ENCODE measurements at regions not wholly inside any gene's neighbourhood (a gene's known extent, or its start where the extent isn't known, plus 50 kb on each side); places are given as distances from the start of the nearest gene placed in this dataset.

DNA sequence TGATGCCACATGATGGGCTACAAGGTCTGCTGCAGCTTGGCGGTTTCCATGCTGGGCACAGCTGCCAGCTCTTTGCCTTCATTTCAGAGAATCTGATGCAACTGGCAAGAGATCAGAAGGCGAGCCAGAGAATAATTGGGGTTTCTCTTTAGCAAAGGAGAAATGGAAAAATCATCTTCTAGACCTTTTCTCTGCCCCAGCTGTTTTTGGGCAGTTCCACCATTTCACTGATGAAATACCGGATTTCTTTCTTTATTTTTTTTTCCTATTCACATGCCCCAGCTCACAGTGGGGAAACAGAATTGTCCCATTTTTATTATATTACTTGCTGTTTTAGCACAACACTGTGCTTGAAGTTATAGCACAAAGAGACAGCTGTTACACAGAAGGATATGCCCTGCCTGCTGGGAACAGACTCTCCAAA, 439.3 kb upstream of the GOT2 start:
- TF ChIP-seq SIN3A (IDR thresholded peaks at IDR 0.05; ENCODE audit: borderline replicate concordance, insufficient read depth, low read length) (no peak), TAF1 (IDR thresholded peaks at IDR 0.05; ENCODE audit: borderline replicate concordance, insufficient read depth, low read length) (no peak), POLR2AphosphoS5 (IDR thresholded peaks at IDR 0.05; ENCODE audit: low read depth, low read length) (no peak), FOXP2 (optimal IDR thresholded peaks at IDR 0.05; ENCODE audit: borderline replicate concordance, extremely low read depth, extremely low read length, insufficient read depth) (no peak)
- TF ChIP-seq, protein P1, sequence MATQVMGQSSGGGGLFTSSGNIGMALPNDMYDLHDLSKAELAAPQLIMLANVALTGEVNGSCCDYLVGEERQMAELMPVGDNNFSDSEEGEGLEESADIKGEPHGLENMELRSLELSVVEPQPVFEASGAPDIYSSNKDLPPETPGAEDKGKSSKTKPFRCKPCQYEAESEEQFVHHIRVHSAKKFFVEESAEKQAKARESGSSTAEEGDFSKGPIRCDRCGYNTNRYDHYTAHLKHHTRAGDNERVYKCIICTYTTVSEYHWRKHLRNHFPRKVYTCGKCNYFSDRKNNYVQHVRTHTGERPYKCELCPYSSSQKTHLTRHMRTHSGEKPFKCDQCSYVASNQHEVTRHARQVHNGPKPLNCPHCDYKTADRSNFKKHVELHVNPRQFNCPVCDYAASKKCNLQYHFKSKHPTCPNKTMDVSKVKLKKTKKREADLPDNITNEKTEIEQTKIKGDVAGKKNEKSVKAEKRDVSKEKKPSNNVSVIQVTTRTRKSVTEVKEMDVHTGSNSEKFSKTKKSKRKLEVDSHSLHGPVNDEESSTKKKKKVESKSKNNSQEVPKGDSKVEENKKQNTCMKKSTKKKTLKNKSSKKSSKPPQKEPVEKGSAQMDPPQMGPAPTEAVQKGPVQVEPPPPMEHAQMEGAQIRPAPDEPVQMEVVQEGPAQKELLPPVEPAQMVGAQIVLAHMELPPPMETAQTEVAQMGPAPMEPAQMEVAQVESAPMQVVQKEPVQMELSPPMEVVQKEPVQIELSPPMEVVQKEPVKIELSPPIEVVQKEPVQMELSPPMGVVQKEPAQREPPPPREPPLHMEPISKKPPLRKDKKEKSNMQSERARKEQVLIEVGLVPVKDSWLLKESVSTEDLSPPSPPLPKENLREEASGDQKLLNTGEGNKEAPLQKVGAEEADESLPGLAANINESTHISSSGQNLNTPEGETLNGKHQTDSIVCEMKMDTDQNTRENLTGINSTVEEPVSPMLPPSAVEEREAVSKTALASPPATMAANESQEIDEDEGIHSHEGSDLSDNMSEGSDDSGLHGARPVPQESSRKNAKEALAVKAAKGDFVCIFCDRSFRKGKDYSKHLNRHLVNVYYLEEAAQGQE (IDR thresholded peaks at IDR 0.05; ENCODE audit: insufficient read depth in 1 of 2, low read depth in 2 of 2, low read length in 2 of 2): no peak

Measured in PFSK-1 (cell line).